GM12891 (cell line): ENCODE measurements at regions not wholly inside any gene's neighbourhood (a gene's known extent, or its start where the extent isn't known, plus 50 kb on each side); places are given as distances from the start of the nearest gene placed in this dataset.

Experiments
- POLR2A ChIP-seq: IDR thresholded peaks from 2 replicates; pipeline ENCODE4 v1.6.1; 2011; ENCODE audit warnings: low read depth, low read length, control low read depth
- TAF1 ChIP-seq: IDR thresholded peaks from 2 replicates; pipeline ENCODE4 v1.6.1; 2011; ENCODE audit warnings: low read depth, low read length, control low read depth

GRCh38 chr16:6548507-6548906 is 784.1 kb upstream of the RBFOX1 start:
- TF ChIP-seq TAF1 (no peak), POLR2A (no peak)
